GM23338 (cell line): ENCODE measurements at regions not wholly inside any gene's neighbourhood (a gene's known extent, or its start where the extent isn't known, plus 50 kb on each side); places are given as distances from the start of the nearest gene placed in this dataset.

ENCODE experiments used
- ATAC-seq: fragments of 200-7000 bp; cut with Tn5 transposase; 3 replicates; pipeline ENCODE4 v1.9.1; 2020
- DNase-seq: peaks from one replicate; pipeline ENCODE4 v3.0.0-alpha.2; 2015; ENCODE audit warnings: low spot score
- H2AFZ ChIP-seq: fragments of 200-600 bp; sonication (generic); 2 replicates; pipeline ENCODE4 v1.8.0; 2016; ENCODE audit warnings: antibody characterized with exemption, mild to moderate bottlenecking, moderate library complexity
- H3F3A ChIP-seq: fragments of 200-600 bp; sonication (generic); replicated peaks from 2 replicates; pipeline ENCODE4 v1.8.0; 2017; ENCODE audit warnings: antibody characterized with exemption, mixed run types, low read depth
- H3K27ac ChIP-seq: fragments of 200-600 bp; sonication (generic); 2 replicates; pipeline ENCODE4 v1.6.1; 2016; ENCODE audit warnings: low read depth
- H3K27me3 ChIP-seq: fragments of 200-600 bp; sonication (generic); 2 replicates; pipeline ENCODE4 v1.8.0; 2016; ENCODE audit warnings: mild to moderate bottlenecking, mixed run types, moderate library complexity; ENCODE audit not compliant: insufficient read depth
- H3K36me3 ChIP-seq: fragments of 200-600 bp; sonication (generic); 2 replicates; pipeline ENCODE4 v1.8.0; 2016; ENCODE audit warnings: mild to moderate bottlenecking; ENCODE audit not compliant: insufficient read depth
- H3K4me1 ChIP-seq: fragments of 200-600 bp; sonication (generic); 2 replicates; pipeline ENCODE4 v1.8.0; 2016; ENCODE audit warnings: mild to moderate bottlenecking, moderate library complexity; ENCODE audit not compliant: insufficient read depth
- H3K4me2 ChIP-seq: fragments of 200-600 bp; sonication (generic); 2 replicates; pipeline ENCODE4 v1.7.1; 2017; ENCODE audit warnings: mixed run types
- H3K4me3 ChIP-seq: fragments of 200-600 bp; sonication (generic); 2 replicates; pipeline ENCODE4 v1.6.1; 2016; ENCODE audit warnings: mixed run types
- H3K79me2 ChIP-seq: fragments of 200-600 bp; sonication (generic); replicated peaks from 2 replicates; pipeline ENCODE4 v1.8.0; 2017; ENCODE audit warnings: mild to moderate bottlenecking; ENCODE audit not compliant: insufficient read depth
- H3K9me2 ChIP-seq: fragments of 200-600 bp; sonication (generic); 2 replicates; pipeline ENCODE4 v1.8.0; 2017; ENCODE audit not compliant: insufficient read depth
- H4K20me1 ChIP-seq: fragments of 200-600 bp; sonication (generic); replicated peaks from 2 replicates; pipeline ENCODE4 v1.8.0; 2017; ENCODE audit warnings: mild to moderate bottlenecking; ENCODE audit not compliant: insufficient read depth
- H3K27ac Mint-ChIP-seq: 2 replicates; pipeline ENCODE4 v1.8.0; 2020; ENCODE audit warnings: inconsistent platforms, mild to moderate bottlenecking, moderate library complexity, mixed read lengths
- H3K27me3 Mint-ChIP-seq: 3 replicates; pipeline ENCODE4 v1.8.0; 2022; ENCODE audit warnings: low read depth, mild to moderate bottlenecking, moderate library complexity, mixed read lengths, inconsistent platforms; ENCODE audit not compliant: insufficient read depth, poor library complexity
- H3K36me3 Mint-ChIP-seq: 3 replicates; pipeline ENCODE4 v1.8.0; 2021; ENCODE audit warnings: low read depth, mild to moderate bottlenecking, inconsistent platforms, moderate library complexity, mixed read lengths
- H3K4me1 Mint-ChIP-seq: 3 replicates; pipeline ENCODE4 v1.8.0; 2020; ENCODE audit warnings: mild to moderate bottlenecking, inconsistent platforms, mixed read lengths
- H3K4me3 Mint-ChIP-seq: 3 replicates; pipeline ENCODE4 v1.8.0; 2021; ENCODE audit warnings: moderate library complexity, mild to moderate bottlenecking, inconsistent platforms, mixed read lengths
- H3K9me3 Mint-ChIP-seq: 3 replicates; pipeline ENCODE4 v1.8.0; 2020; ENCODE audit warnings: moderate library complexity, mild to moderate bottlenecking, inconsistent platforms, mixed read lengths
- CREB1 ChIP-seq: fragments of 250-450 bp; sonication (Bioruptor Pico); IDR thresholded peaks from 2 replicates; pipeline ENCODE4 v1.5.0; 2020; ENCODE audit warnings: low read depth, mild to moderate bottlenecking, moderate library complexity
- CTCF ChIP-seq, 2 experiments: fragments of 200-600 bp in 1 of 2; sonication (generic) in 1 of 2; conservative IDR thresholded peaks; 2 replicates each; pipeline versions ENCODE4 v1.5.1 to v1.6.1; 2016 to 2017; ENCODE audit warnings: antibody characterized with exemption in 2 of 2, low read depth in 2 of 2, mild to moderate bottlenecking in 2 of 2, moderate library complexity in 1 of 2
- ETS1 ChIP-seq: IDR thresholded peaks from 2 replicates; pipeline ENCODE4 v1.6.1; 2016; ENCODE audit warnings: antibody characterized with exemption
- EZH2phosphoT487 ChIP-seq: fragments of 200-600 bp; sonication (generic); IDR thresholded peaks from one replicate; pipeline ENCODE4 v1.8.1; 2018; ENCODE audit warnings: antibody characterized with exemption; ENCODE audit not compliant: unreplicated experiment
- JUNB ChIP-seq: IDR thresholded peaks from one replicate; pipeline ENCODE4 v1.6.1; 2016; ENCODE audit warnings: antibody characterized with exemption; ENCODE audit not compliant: unreplicated experiment
- NANOG ChIP-seq: IDR thresholded peaks from 2 replicates; pipeline ENCODE4 v1.6.1; 2016; ENCODE audit warnings: antibody characterized with exemption, borderline replicate concordance
- POLR2AphosphoS5 ChIP-seq: IDR thresholded peaks from 2 replicates; pipeline ENCODE4 v1.6.1; 2016; ENCODE audit warnings: antibody characterized with exemption, low read depth
- REST ChIP-seq: IDR thresholded peaks from one replicate; pipeline ENCODE4 v1.6.1; 2018; ENCODE audit warnings: antibody characterized with exemption; ENCODE audit not compliant: unreplicated experiment
- STAT1 ChIP-seq: IDR thresholded peaks from one replicate; pipeline ENCODE4 v1.6.1; 2016; ENCODE audit warnings: antibody characterized with exemption; ENCODE audit not compliant: unreplicated experiment
- ZNF462 ChIP-seq: fragments of 250-450 bp; sonication (Bioruptor Pico); IDR thresholded peaks from 2 replicates; pipeline ENCODE4 v1.5.0; 2020; ENCODE audit warnings: mild to moderate bottlenecking, moderate library complexity

GRCh38 chr10:28199941-28200340 lies 102.9 kb downstream of the MPP7 start:
- H3K36me3 Mint-ChIP-seq, result no peaks in the 10 kb centered on the region
- Histone ChIP-seq H3K79me2 (no peaks in the 10 kb centered on the region), H3K9me2 (0 out of 2 replicates have a peak, but pooled peaks cover 2% of the 10 kb centered on the region), H2AFZ (no peak overlapping the region), H3K27ac (no peak overlapping the region), H3K4me1 (no peaks in the 10 kb centered on the region), H3F3A (no peaks in the 10 kb centered on the region), H3K27me3 (no peaks in the 10 kb centered on the region), H3K36me3 (no peaks in the 10 kb centered on the region), H4K20me1 (no peaks in the 10 kb centered on the region), H3K4me2 (no peak overlapping the region), H3K4me3 (no peak overlapping the region)
- no peaks in the 10 kb centered on the region for H3K4me1 Mint-ChIP-seq
- no peak for TF ChIP-seq EZH2phosphoT487
- TF ChIP-seq ZNF462 (CRISPR knock-in tag), result no peak
- no peak for TF ChIP-seq NANOG
- no peak for TF ChIP-seq CREB1
- H3K4me3 Mint-ChIP-seq, result no peak overlapping the region
- no peaks in the 10 kb centered on the region for H3K9me3 Mint-ChIP-seq
- no peak overlapping the region for H3K27ac Mint-ChIP-seq
- no peaks in the 10 kb centered on the region for H3K27me3 Mint-ChIP-seq
- DNase-seq (no peak), ATAC-seq (no peak)

GRCh38 chr10:28190196-28190595 lies 112.7 kb downstream of the MPP7 start:
- Histone ChIP-seq H2AFZ (no peak overlapping the region), H3K4me3 (no peak overlapping the region), H3K27ac (no peak overlapping the region), H3K36me3 (no peaks in the 10 kb centered on the region), H3F3A (no peaks in the 10 kb centered on the region), H4K20me1 (no peaks in the 10 kb centered on the region), H3K4me2 (no peak overlapping the region), H3K9me2 (no peaks in the 10 kb centered on the region), H3K27me3 (no peaks in the 10 kb centered on the region), H3K79me2 (no peaks in the 10 kb centered on the region), H3K4me1 (no peaks in the 10 kb centered on the region)
- H3K27me3 Mint-ChIP-seq, result no peaks in the 10 kb centered on the region
- DNase-seq (no peak), ATAC-seq (no peak)
- H3K36me3 Mint-ChIP-seq, result no peaks in the 10 kb centered on the region
- H3K9me3 Mint-ChIP-seq, result no peaks in the 10 kb centered on the region
- H3K27ac Mint-ChIP-seq, result no peak overlapping the region
- H3K4me3 Mint-ChIP-seq, result no peak overlapping the region
- H3K4me1 Mint-ChIP-seq, result peaks cover 2% of the 10 kb centered on the region; the same call in 1 of the 3 replicates
- TF ChIP-seq EZH2phosphoT487 (no peak), STAT1 (no peak), ETS1 (no peak), POLR2AphosphoS5 (no peak), JUNB (no peak), CTCF (conservative IDR thresholded peaks at IDR 0.05; ENCODE audit: low read depth in 2 of 2) (no peak), CREB1 (no peak), REST (no peak)
